HepG2 (cell line): ENCODE measurements at regions not wholly inside any gene's neighbourhood (a gene's known extent, or its start where the extent isn't known, plus 50 kb on each side); places are given as distances from the start of the nearest gene placed in this dataset.

Experiments
- ATAC-seq: fragments of 200-7000 bp; cut with Tn5 transposase; 3 replicates; pipeline ENCODE4 v1.9.1; 2020; ENCODE audit warnings: mild to moderate bottlenecking, moderate library complexity
- BruUV-seq: library from RNA; stranded (reverse); fragments of 400-500 nt; replicated peaks from 2 replicates; lab custom pipeline; 2021; lab: Mats Ljungman, UMichigan
- CTCF ChIA-PET: fragments of 300-600 bp; formaldehyde crosslinking; extraction: SDS; loops from one replicate; lab custom pipeline; 2021; ENCODE audit warnings: low total read pairs, inconsistent platforms, low intra/inter-chr PET ratio; lab: Yijun Ruan, JAX
- POLR2A ChIA-PET: fragments of 350-600 bp; sonication (Branson Sonifier 250); formaldehyde crosslinking; loops from one replicate; lab custom pipeline; 2020; ENCODE audit warnings: antibody characterized with exemption, inconsistent platforms; lab: Yijun Ruan, JAX
- DNase-seq: peaks from one replicate; pipeline ENCODE4 v3.0.0-alpha.2; 2015; ENCODE audit warnings: low spot score
- FAIRE-seq: peaks from 3 replicates; lab custom pipeline; 2011; peaks lifted over from hg19 to GRCh38; lab: Jason Lieb, UNC
- H2AFZ ChIP-seq: one replicate; pipeline ENCODE4 v1.6.1; 2011; ENCODE audit warnings: low read length, inconsistent platforms
- H3K27ac ChIP-seq: fragments of 300-600 bp; 3 replicates; pipeline ENCODE4 v1.8.0; 2011; ENCODE audit warnings: mixed run types, mild to moderate bottlenecking, mixed read lengths, low read length, inconsistent platforms; ENCODE audit not compliant: insufficient read depth; ENCODE audit errors: extremely low read length
- H3K27me3 ChIP-seq, 2 experiments: fragments of 200-600 bp in 1 of 2; 2 replicates in 1 of 2; 3 replicates in 1 of 2; pipeline versions ENCODE4 v1.6.0 to v1.8.0; 2011; ENCODE audit warnings: low read length in 2 of 2, mild to moderate bottlenecking in 2 of 2, moderate library complexity in 2 of 2, inconsistent platforms in 1 of 2; ENCODE audit not compliant: insufficient read depth in 2 of 2, control insufficient read depth in 1 of 2
- H3K36me3 ChIP-seq, 2 experiments: fragments of 200-600 bp in 1 of 2; replicated peaks in 1 of 2; 2 replicates in 1 of 2; 3 replicates in 1 of 2; pipeline versions ENCODE4 v1.5.1 to v1.8.0; 2011; ENCODE audit warnings: low read length in 2 of 2, inconsistent platforms in 1 of 2; ENCODE audit not compliant: insufficient read depth in 2 of 2, control insufficient read depth in 1 of 2
- H3K4me1 ChIP-seq: 2 replicates; pipeline ENCODE4 v1.5.1; 2012; ENCODE audit warnings: low read length, inconsistent platforms; ENCODE audit not compliant: insufficient read depth
- H3K4me2 ChIP-seq: 2 replicates; pipeline ENCODE4 v1.6.0; 2011; ENCODE audit warnings: low read depth, low read length, inconsistent platforms
- H3K4me3 ChIP-seq, 3 experiments: fragments of 200-600 bp in 1 of 3; sonication (generic), shearing (Covaris generic) in 1 of 3; replicated peaks in 1 of 3; 2 replicates each; pipeline ENCODE4 v1.5.1; 2011 to 2016; ENCODE audit warnings: low read length in 3 of 3, inconsistent platforms in 2 of 3, low read depth in 2 of 3, mild to moderate bottlenecking in 2 of 3, control low read depth in 1 of 3, mixed read lengths in 1 of 3; ENCODE audit not compliant: insufficient read depth in 1 of 3
- H3K79me2 ChIP-seq: one replicate; pipeline ENCODE4 v1.6.1; 2011; ENCODE audit warnings: low read length, inconsistent platforms; ENCODE audit not compliant: insufficient read depth
- H3K9ac ChIP-seq: 2 replicates; pipeline ENCODE4 v1.6.0; 2011; ENCODE audit warnings: mild to moderate bottlenecking, low read depth, low read length, inconsistent platforms; ENCODE audit not compliant: insufficient read depth
- H3K9me3 ChIP-seq: 2 replicates; pipeline ENCODE4 v1.5.1; 2012; ENCODE audit warnings: mild to moderate bottlenecking, low read length
- H4K20me1 ChIP-seq: 2 replicates; pipeline ENCODE4 v1.6.0; 2011; ENCODE audit warnings: inconsistent platforms, mild to moderate bottlenecking, low read length, moderate library complexity; ENCODE audit not compliant: insufficient read depth
- GABPA ChIP-seq, 2 experiments: IDR thresholded peaks; 2 replicates each; pipeline ENCODE4 v1.6.1; 2011 to 2016; ENCODE audit warnings: low read depth in 2 of 2, low read length in 1 of 2, missing biosample characterization in 1 of 2, missing genetic modification characterization in 1 of 2
- NFE2L1 ChIP-seq: sonication (generic); formaldehyde crosslinking; IDR thresholded peaks from 2 replicates; pipeline ENCODE4 v1.4.0; 2020; ENCODE audit warnings: missing genetic modification reagents, mild to moderate bottlenecking, borderline replicate concordance
- SMAD3 ChIP-seq: sonication (generic); formaldehyde crosslinking; IDR thresholded peaks from 2 replicates; pipeline ENCODE4 v1.4.0; 2020; ENCODE audit warnings: missing genetic modification reagents
- SOX13 ChIP-seq, 3 experiments: fragments of 450-650 bp in 1 of 3; sonication (generic) in 1 of 3; formaldehyde crosslinking in 1 of 3; IDR thresholded peaks in 2 of 3; conservative IDR thresholded peaks in 1 of 3; 2 replicates each; pipeline versions ENCODE4 v1.5.0 to v1.6.1; 2016 to 2020; ENCODE audit warnings: antibody characterized with exemption in 1 of 3, mild to moderate bottlenecking in 1 of 3, missing compliant biosample characterization in 1 of 3, missing genetic modification reagents in 1 of 3, moderate library complexity in 1 of 3
- ZBTB8A ChIP-seq: sonication (generic); formaldehyde crosslinking; IDR thresholded peaks from 2 replicates; pipeline ENCODE4 v1.4.0; 2020; ENCODE audit warnings: mild to moderate bottlenecking, low read depth, missing genetic modification reagents, borderline replicate concordance
- ZNF331 ChIP-seq: sonication (generic); formaldehyde crosslinking; IDR thresholded peaks from 2 replicates; pipeline ENCODE4 v1.4.0; 2020; ENCODE audit warnings: missing genetic modification reagents
- ZNF383 ChIP-seq: sonication (generic); formaldehyde crosslinking; IDR thresholded peaks from 2 replicates; pipeline ENCODE4 v1.4.0; 2020; ENCODE audit warnings: missing genetic modification reagents, mild to moderate bottlenecking, borderline replicate concordance
- ZNF550 ChIP-seq: sonication (generic); formaldehyde crosslinking; IDR thresholded peaks from 2 replicates; pipeline ENCODE4 v1.4.0; 2020; ENCODE audit warnings: mild to moderate bottlenecking, missing genetic modification reagents, borderline replicate concordance
- ZNF572 ChIP-seq: sonication (generic); formaldehyde crosslinking; IDR thresholded peaks from 2 replicates; pipeline ENCODE4 v1.5.1; 2020; ENCODE audit warnings: mild to moderate bottlenecking, missing genetic modification reagents
- WGBS: methylation state at CpG from one replicate; pipeline ENCODE4 v1.1.6; 2017; ENCODE audit warnings: low lambda C conversion rate; 5-methylcytosine and 5-hydroxymethylcytosine counted together
- in situ Hi-C: cut with HindIII; loops from 2 replicates; pipeline ENCODE4 v1.10.0; 2017; ENCODE audit warnings: low pct_unique_long_range_greater_than_20kb; ENCODE audit not compliant: extremely low pct_ligation_motif_present
- intact Hi-C: fragments of 100-400 bp; cut with micrococcal nuclease; formaldehyde crosslinking; loops from one replicate; pipeline ENCODE4 v1.10.0; 2022; ENCODE audit not compliant: unreplicated experiment
- TF ChIP-seq, protein P1 (sequence below): sonication (generic); formaldehyde crosslinking; IDR thresholded peaks from 2 replicates; pipeline ENCODE4 v1.4.0; 2020; ENCODE audit warnings: missing genetic modification reagents, mild to moderate bottlenecking, borderline replicate concordance
- TF ChIP-seq, protein P2 (sequence below): sonication (generic); formaldehyde crosslinking; IDR thresholded peaks from 2 replicates; pipeline ENCODE4 v1.4.0; 2020; ENCODE audit warnings: missing genetic modification reagents
- TF ChIP-seq, protein P3 (sequence below): sonication (generic); formaldehyde crosslinking; IDR thresholded peaks from 2 replicates; pipeline ENCODE4 v1.5.0; 2020; ENCODE audit warnings: mild to moderate bottlenecking, missing genetic modification reagents, borderline replicate concordance

DNA sequence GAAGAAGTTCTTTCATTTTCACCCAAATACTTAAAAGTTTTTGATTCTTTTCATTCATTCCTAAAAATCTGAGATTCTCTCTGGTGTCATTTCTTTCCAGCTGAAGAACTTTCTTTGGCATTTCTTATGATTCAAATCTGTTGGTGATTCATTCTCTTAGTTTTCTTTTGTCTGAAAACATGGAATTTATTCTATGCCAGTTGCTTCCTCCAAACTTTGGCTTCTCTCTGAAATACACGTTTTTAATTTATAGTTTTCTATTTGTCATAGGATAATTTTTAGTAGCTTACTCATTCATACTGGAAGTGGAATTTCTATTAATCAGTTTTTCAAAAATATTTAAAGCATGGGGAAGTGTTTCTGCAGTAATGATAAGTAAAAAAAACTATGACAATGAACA, 1012.0 kb downstream of the RPA4 start:
- H2AFZ ChIP-seq: no peak overlapping the region
- no peak for TF ChIP-seq SOX13 (IDR thresholded peaks at IDR 0.05)
- no peak for TF ChIP-seq SOX13 (CRISPR knock-in tag; conservative IDR thresholded peaks at IDR 0.05 in 1 of 2, IDR thresholded peaks at IDR 0.05 in 1 of 2)
- TF ChIP-seq ZNF331: no peak
- TF ChIP-seq, protein P1, sequence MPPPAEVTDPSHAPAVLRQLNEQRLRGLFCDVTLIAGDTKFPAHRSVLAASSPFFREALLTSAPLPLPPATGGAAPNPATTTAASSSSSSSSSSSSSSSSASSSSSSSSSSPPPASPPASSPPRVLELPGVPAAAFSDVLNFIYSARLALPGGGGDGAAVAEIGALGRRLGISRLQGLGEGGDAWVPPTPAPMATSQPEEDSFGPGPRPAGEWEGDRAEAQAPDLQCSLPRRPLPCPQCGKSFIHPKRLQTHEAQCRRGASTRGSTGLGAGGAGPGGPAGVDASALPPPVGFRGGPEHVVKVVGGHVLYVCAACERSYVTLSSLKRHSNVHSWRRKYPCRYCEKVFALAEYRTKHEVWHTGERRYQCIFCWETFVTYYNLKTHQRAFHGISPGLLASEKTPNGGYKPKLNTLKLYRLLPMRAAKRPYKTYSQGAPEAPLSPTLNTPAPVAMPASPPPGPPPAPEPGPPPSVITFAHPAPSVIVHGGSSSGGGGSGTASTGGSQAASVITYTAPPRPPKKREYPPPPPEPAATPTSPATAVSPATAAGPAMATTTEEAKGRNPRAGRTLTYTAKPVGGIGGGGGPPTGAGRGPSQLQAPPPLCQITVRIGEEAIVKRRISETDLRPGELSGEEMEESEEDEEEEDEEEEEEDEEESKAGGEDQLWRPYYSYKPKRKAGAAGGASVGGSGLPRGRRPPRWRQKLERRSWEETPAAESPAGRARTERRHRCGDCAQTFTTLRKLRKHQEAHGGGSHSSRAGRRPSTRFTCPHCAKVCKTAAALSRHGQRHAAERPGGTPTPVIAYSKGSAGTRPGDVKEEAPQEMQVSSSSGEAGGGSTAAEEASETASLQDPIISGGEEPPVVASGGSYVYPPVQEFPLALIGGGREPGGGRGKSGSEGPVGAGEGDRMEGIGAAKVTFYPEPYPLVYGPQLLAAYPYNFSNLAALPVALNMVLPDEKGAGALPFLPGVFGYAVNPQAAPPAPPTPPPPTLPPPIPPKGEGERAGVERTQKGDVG (CRISPR knock-in tag): no peak
- no peak for TF ChIP-seq NFE2L1
- no peak for TF ChIP-seq ZBTB8A (CRISPR knock-in tag)
- no peak for TF ChIP-seq SMAD3 (CRISPR knock-in tag)
- TF ChIP-seq GABPA (IDR thresholded peaks at IDR 0.05; ENCODE audit: low read depth, low read length): no peak
- TF ChIP-seq GABPA (CRISPR knock-in tag; IDR thresholded peaks at IDR 0.05; ENCODE audit: low read depth): no peak
- no peak for TF ChIP-seq ZNF383 (CRISPR knock-in tag)
- TF ChIP-seq, protein P2, sequence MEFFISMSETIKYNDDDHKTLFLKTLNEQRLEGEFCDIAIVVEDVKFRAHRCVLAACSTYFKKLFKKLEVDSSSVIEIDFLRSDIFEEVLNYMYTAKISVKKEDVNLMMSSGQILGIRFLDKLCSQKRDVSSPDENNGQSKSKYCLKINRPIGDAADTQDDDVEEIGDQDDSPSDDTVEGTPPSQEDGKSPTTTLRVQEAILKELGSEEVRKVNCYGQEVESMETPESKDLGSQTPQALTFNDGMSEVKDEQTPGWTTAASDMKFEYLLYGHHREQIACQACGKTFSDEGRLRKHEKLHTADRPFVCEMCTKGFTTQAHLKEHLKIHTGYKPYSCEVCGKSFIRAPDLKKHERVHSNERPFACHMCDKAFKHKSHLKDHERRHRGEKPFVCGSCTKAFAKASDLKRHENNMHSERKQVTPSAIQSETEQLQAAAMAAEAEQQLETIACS (CRISPR knock-in tag): no peak
- TF ChIP-seq ZNF550 (CRISPR knock-in tag): no peak
- TF ChIP-seq ZNF572 (CRISPR knock-in tag): no peak
- TF ChIP-seq, protein P3, sequence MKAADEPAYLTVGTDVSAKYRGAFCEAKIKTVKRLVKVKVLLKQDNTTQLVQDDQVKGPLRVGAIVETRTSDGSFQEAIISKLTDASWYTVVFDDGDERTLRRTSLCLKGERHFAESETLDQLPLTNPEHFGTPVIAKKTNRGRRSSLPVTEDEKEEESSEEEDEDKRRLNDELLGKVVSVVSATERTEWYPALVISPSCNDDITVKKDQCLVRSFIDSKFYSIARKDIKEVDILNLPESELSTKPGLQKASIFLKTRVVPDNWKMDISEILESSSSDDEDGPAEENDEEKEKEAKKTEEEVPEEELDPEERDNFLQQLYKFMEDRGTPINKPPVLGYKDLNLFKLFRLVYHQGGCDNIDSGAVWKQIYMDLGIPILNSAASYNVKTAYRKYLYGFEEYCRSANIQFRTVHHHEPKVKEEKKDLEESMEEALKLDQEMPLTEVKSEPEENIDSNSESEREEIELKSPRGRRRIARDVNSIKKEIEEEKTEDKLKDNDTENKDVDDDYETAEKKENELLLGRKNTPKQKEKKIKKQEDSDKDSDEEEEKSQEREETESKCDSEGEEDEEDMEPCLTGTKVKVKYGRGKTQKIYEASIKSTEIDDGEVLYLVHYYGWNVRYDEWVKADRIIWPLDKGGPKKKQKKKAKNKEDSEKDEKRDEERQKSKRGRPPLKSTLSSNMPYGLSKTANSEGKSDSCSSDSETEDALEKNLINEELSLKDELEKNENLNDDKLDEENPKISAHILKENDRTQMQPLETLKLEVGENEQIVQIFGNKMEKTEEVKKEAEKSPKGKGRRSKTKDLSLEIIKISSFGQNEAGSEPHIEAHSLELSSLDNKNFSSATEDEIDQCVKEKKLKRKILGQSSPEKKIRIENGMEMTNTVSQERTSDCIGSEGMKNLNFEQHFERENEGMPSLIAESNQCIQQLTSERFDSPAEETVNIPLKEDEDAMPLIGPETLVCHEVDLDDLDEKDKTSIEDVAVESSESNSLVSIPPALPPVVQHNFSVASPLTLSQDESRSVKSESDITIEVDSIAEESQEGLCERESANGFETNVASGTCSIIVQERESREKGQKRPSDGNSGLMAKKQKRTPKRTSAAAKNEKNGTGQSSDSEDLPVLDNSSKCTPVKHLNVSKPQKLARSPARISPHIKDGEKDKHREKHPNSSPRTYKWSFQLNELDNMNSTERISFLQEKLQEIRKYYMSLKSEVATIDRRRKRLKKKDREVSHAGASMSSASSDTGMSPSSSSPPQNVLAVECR: no peak
- no peaks in the 10 kb centered on the region for H4K20me1 ChIP-seq
- no peak overlapping the region for H3K9ac ChIP-seq
- H3K4me2 ChIP-seq: no peak overlapping the region
- ChIA-PET POLR2A (no interaction called here), CTCF (no interaction called here)
- no peak for FAIRE-seq
- DNase-seq: no peak
- intact Hi-C loops (no loop called here), in situ Hi-C loops (no loop called here)
- no peaks in the 10 kb centered on the region for H3K79me2 ChIP-seq
- H3K4me3 ChIP-seq: no peak overlapping the region
- no peaks in the 10 kb centered on the region for H3K36me3 ChIP-seq
- H3K27me3 ChIP-seq: no peaks in the 10 kb centered on the region
- 0% methylated on average over 1 of the region's 1 CpG for WGBS
- no peaks in the 10 kb centered on the region for H3K4me1 ChIP-seq
- no peak for ATAC-seq
- BruUV-seq: no TSS peak
- no peaks in the 10 kb centered on the region for H3K9me3 ChIP-seq
- no peak overlapping the region for H3K27ac ChIP-seq
